NT2/D1 (cell line): ENCODE measurements at regions not wholly inside any gene's neighbourhood (a gene's known extent, or its start where the extent isn't known, plus 50 kb on each side); places are given as distances from the start of the nearest gene placed in this dataset.

Source experiments
- YY1 ChIP-seq: IDR thresholded peaks from 2 replicates; pipeline ENCODE4 v1.6.1; 2011; ENCODE audit not compliant: insufficient read length, insufficient read depth
- ZNF274 ChIP-seq: IDR thresholded peaks from 2 replicates; pipeline ENCODE4 v1.6.1; 2011; ENCODE audit warnings: mild to moderate bottlenecking, low read depth, low read length

DNA sequence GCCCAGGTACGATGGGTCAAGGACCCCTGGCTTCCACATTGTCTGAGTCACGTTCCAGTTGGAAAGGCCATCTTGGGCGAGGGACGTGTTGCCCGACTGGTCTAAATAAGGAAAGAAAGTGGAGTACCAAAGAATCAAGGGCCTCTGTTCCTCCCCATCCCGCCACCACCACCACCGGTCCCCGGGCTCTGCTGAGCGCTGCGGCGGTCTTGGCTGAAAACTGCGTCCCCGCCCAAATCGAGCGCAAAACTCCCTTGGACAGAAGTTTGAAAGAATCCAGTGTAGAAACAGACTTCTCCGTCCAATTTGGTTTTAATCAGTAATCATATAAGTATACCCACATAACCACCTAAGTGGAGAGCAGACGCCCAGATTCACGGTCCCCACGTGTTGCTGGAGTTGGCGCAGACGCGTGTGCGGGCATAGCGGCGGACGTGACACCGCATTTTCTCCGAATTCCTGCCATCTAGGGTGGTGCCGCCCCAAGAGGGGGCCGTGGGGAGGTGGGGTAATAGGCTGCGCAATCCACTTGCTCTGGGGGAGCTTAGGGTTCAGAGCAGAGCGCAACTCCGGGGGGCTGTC, 243.8 kb upstream of the TOPAZ1 start:
- TF ChIP-seq YY1 (no peak), ZNF274 (no peak)
